ENCODE measurements at regions not wholly inside any gene's neighbourhood (a gene's known extent, or its start where the extent isn't known, plus 50 kb on each side); places are given as distances from the start of the nearest gene placed in this dataset.

GRCh38 chr3:166205158-166205557 is 367.9 kb upstream of the BCHE start:
- Mint-ChIP-seq H3K4me1 (no peaks in the 10 kb centered on the region), H3K27ac (no peak overlapping the region), H3K4me3 (no peak overlapping the region), H3K36me3 (ENCODE audit: low read depth) (no peaks in the 10 kb centered on the region), H3K27me3 (no peaks in the 10 kb centered on the region), H3K9me3 (ENCODE audit: low read depth) (peaks cover 5% of the 10 kb centered on the region)
- intact Hi-C loops (cut with DNase I, micrococcal nuclease) = no loop called here
- ChIA-PET CTCF (no interaction called here), POLR2A (no interaction called here)
- ATAC-seq (no peak), DNase-seq (no peak)

DNA sequence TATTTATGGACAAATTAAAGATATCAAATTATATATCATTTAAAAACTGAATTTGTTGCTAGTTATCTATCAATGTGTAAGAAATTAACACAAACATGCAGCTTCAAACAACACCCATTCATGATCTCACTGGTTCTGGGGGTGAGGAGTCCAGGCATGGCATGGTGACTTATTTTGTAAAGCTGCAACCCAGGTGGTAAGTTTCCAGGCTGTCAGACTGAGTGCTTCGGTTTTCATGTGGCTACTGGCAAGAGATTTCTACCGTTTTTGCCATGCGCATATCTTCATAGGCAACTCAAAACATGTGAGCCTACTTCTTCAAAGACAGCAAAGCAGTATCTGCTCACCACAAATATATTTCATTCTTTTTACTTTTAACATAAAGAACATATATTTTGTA is 364.3 kb upstream of the BCHE start:
- ATAC-seq (no peak), DNase-seq (no peak)
- Mint-ChIP-seq H3K27me3 (no peaks in the 10 kb centered on the region), H3K4me3 (no peak overlapping the region), H3K27ac (no peak overlapping the region), H3K36me3 (ENCODE audit: low read depth) (no peaks in the 10 kb centered on the region), H3K4me1 (no peaks in the 10 kb centered on the region), H3K9me3 (ENCODE audit: low read depth) (peaks cover 5% of the 10 kb centered on the region)
- CTCF ChIA-PET = no interaction called here
- POLR2A ChIA-PET = no interaction called here
- intact Hi-C loops (cut with DNase I, micrococcal nuclease) = no loop called here

DNA sequence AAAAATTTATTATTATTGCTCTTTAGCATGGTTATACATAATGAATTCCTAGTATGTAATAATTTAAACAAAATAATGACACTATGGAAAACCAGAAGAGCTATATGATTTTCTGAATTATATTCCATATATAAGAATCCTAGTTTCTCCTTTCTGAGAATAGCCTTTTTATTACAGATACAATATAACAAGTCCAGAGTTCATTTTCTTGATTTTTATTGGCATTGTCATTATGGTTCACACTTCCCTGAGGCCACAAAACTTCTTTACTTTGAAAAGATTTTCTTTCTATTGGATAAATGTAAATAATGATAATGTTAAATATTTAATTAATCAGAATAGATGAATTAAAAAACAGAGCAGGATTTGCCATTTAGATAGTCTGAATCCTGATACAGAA is 362.3 kb upstream of the BCHE start:
- Mint-ChIP-seq H3K27me3 (no peaks in the 10 kb centered on the region), H3K9me3 (ENCODE audit: low read depth) (peaks cover 5% of the 10 kb centered on the region), H3K27ac (no peak overlapping the region), H3K4me3 (no peak overlapping the region), H3K4me1 (no peaks in the 10 kb centered on the region), H3K36me3 (ENCODE audit: low read depth) (no peaks in the 10 kb centered on the region)
- ChIA-PET CTCF (no interaction called here), POLR2A (no interaction called here)
- intact Hi-C loops (cut with DNase I, micrococcal nuclease) = no loop called here
- DNase-seq = no peak
- ATAC-seq = no peak

DNA sequence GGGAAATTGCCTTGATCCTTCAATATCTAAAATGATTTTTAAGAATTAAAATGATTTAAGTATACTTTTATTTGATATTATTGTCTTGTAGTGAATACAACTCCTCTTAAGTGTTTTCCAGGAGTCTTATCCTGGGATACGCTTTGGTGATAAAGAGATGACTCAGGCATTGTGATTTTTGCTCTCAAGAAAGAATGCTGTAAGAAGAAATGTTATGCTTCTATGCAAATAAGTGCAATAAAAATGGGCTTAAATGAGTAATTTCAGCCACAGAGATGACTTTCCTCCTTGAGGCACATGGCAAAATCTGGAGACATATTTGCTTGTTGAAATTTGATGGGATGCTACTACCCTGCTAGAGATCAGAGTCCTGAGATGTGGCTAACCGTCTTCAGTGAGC is 358.6 kb upstream of the BCHE start:
- Mint-ChIP-seq H3K27me3 (no peaks in the 10 kb centered on the region), H3K36me3 (ENCODE audit: low read depth) (no peaks in the 10 kb centered on the region), H3K27ac (no peak overlapping the region), H3K9me3 (ENCODE audit: low read depth) (peaks cover 5% of the 10 kb centered on the region), H3K4me1 (no peaks in the 10 kb centered on the region), H3K4me3 (no peak overlapping the region)
- ChIA-PET CTCF (no interaction called here), POLR2A (no interaction called here)
- intact Hi-C loops (cut with DNase I, micrococcal nuclease) = no loop called here
- no peak for DNase-seq
- no peak for ATAC-seq

DNA sequence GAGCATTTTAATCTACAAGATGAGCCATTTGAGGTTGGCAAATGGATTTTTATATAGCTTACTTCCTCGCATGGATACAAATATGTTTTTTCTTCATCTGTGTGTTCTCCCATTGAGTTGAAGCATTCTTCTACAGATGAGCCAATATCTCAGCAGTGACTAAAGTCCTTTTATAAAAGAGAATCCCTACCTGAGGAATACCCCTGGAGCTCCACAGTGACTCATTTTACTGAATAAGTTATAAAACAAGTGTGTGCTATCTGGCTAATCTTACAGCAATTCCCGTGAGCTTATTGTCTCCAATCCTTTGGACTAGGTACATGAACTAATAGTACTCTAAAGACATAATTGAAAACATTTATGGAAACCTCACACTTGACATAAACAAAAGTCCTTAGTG is 354.2 kb upstream of the BCHE start:
- POLR2A ChIA-PET = no interaction called here
- Mint-ChIP-seq H3K9me3 (ENCODE audit: low read depth) (peaks cover 8% of the 10 kb centered on the region), H3K4me1 (no peaks in the 10 kb centered on the region), H3K36me3 (ENCODE audit: low read depth) (no peaks in the 10 kb centered on the region), H3K27ac (no peak overlapping the region), H3K4me3 (no peak overlapping the region), H3K27me3 (no peaks in the 10 kb centered on the region)
- intact Hi-C loops (cut with DNase I, micrococcal nuclease) = no loop called here
- CTCF ChIA-PET = no interaction called here
- DNase-seq = no peak
- no peak for ATAC-seq

GRCh38 chr3:166190360-166190759 is 353.1 kb upstream of the BCHE start:
- Mint-ChIP-seq H3K27ac (no peak overlapping the region), H3K4me3 (no peak overlapping the region), H3K27me3 (no peaks in the 10 kb centered on the region), H3K36me3 (ENCODE audit: low read depth) (no peaks in the 10 kb centered on the region), H3K4me1 (no peaks in the 10 kb centered on the region), H3K9me3 (ENCODE audit: low read depth) (peaks cover 15% of the 10 kb centered on the region)
- ChIA-PET POLR2A (no interaction called here), CTCF (no interaction called here)
- DNase-seq (no peak), ATAC-seq (no peak)
- intact Hi-C loops (cut with DNase I, micrococcal nuclease) = no loop called here

DNA sequence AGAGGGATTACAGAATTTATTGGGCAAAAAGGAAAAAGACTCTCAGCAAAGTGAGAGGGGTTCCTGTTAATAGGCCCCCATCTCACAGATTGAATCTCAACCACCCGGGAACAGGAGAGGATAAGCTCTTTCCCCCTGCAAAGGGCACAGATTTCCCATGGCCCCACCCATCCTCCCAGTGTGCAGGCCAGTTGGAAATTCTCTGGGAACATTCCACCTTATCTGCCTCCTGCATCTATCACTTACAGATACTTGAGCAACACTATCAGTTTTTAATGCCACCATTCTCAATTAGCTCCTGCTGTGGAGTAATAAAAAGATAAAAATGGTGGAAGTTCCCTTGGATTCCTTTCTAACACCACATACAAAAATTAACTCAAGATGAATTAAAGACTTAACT is 350.0 kb upstream of the BCHE start:
- POLR2A ChIA-PET = no interaction called here
- CTCF ChIA-PET = no interaction called here
- DNase-seq (no peak), ATAC-seq (no peak)
- no peaks in the 10 kb centered on the region for H3K36me3 Mint-ChIP-seq (ENCODE audit: low read depth)
- H3K27me3 Mint-ChIP-seq = no peaks in the 10 kb centered on the region
- no peak overlapping the region for H3K27ac Mint-ChIP-seq
- peaks cover 13% of the 10 kb centered on the region for H3K9me3 Mint-ChIP-seq (ENCODE audit: low read depth)
- intact Hi-C loops (cut with DNase I, micrococcal nuclease) = no loop called here
- H3K4me1 Mint-ChIP-seq = no peaks in the 10 kb centered on the region
- H3K4me3 Mint-ChIP-seq = no peak overlapping the region

- H3K4me1 Mint-ChIP-seq = no peaks in the 10 kb centered on the region
- ChIA-PET CTCF (no interaction called here), POLR2A (no interaction called here)
- H3K4me3 Mint-ChIP-seq = no peak overlapping the region
- H3K27me3 Mint-ChIP-seq = no peaks in the 10 kb centered on the region
- DNase-seq = no peak
- no peak overlapping the region for H3K27ac Mint-ChIP-seq
- H3K9me3 Mint-ChIP-seq (ENCODE audit: low read depth) = peaks cover 13% of the 10 kb centered on the region
- intact Hi-C loops (cut with DNase I, micrococcal nuclease) = no loop called here
- no peaks in the 10 kb centered on the region for H3K36me3 Mint-ChIP-seq (ENCODE audit: low read depth)
- no peak for ATAC-seq
Observed at GRCh38 chr3:166186003-166186402, 348.8 kb upstream of the BCHE start.

- Mint-ChIP-seq H3K27me3 (no peaks in the 10 kb centered on the region), H3K4me1 (no peaks in the 10 kb centered on the region), H3K9me3 (ENCODE audit: low read depth) (peaks cover 5% of the 10 kb centered on the region), H3K27ac (no peak overlapping the region), H3K4me3 (no peak overlapping the region), H3K36me3 (ENCODE audit: low read depth) (no peaks in the 10 kb centered on the region)
- CTCF ChIA-PET = interaction anchor here (1.4 kb wide), 1 partner anchor 11 kb away, joined by 4 read pairs; no protein-coding TSS in a partner anchor
- ATAC-seq (no peak), DNase-seq (no peak)
- POLR2A ChIA-PET = no interaction called here
- intact Hi-C loops (cut with DNase I, micrococcal nuclease) = no loop called here
Observed at GRCh38 chr3:166177130-166177529, 339.9 kb upstream of the BCHE start.

DNA sequence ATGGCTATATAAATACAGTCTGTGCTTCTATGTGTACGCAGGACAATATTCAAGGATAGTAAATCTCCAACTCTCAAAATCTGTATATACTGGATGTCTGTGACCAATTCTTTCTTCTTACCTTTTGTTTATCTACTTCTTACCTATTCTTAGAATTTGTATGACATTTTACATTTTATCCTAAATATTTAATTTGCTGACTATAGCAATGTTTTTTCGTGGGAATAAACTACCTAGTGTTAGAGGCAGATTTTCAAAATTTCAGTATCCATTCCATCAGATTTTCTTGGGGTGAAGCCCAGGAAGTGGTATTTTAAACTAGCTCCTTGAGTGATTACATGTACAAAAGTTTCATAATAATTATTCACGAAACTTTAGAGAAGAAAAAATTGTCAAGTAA is 334.5 kb upstream of the BCHE start:
- Mint-ChIP-seq H3K4me3 (no peak overlapping the region), H3K9me3 (ENCODE audit: low read depth) (peaks cover 2% of the 10 kb centered on the region), H3K4me1 (no peaks in the 10 kb centered on the region), H3K36me3 (ENCODE audit: low read depth) (no peaks in the 10 kb centered on the region), H3K27me3 (no peaks in the 10 kb centered on the region), H3K27ac (no peak overlapping the region)
- no peak for DNase-seq
- ATAC-seq = no peak
- ChIA-PET POLR2A (no interaction called here), CTCF (no interaction called here)
- intact Hi-C loops (cut with DNase I, micrococcal nuclease) = no loop called here

GRCh38 chr3:166169681-166170080 is 332.5 kb upstream of the BCHE start:
- Mint-ChIP-seq H3K27ac (no peak overlapping the region), H3K4me1 (no peaks in the 10 kb centered on the region), H3K4me3 (no peak overlapping the region), H3K36me3 (ENCODE audit: low read depth) (no peaks in the 10 kb centered on the region), H3K9me3 (ENCODE audit: low read depth) (peaks cover 3% of the 10 kb centered on the region), H3K27me3 (no peaks in the 10 kb centered on the region)
- ChIA-PET POLR2A (no interaction called here), CTCF (no interaction called here)
- ATAC-seq = no peak
- intact Hi-C loops (cut with DNase I, micrococcal nuclease) = no loop called here
- DNase-seq = no peak

DNA sequence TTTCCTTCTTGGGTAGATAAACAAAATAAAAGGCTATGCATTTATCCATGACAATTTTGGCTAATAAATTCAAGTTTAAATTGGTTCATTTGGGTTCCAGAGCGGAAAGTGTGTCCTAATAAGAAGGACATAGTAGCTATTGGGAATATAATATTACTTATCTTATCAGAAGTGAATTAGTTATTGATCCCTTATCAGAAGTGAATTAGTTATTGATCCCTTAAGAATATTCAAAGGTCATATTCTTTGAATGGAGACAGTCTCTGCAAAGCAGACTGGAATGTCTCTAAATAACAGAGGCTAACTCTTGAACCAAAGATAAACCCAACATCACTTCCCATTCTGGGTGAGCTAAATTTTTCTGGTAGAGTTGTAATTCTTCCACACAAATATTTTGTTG is 290.7 kb upstream of the BCHE start:
- ChIA-PET POLR2A (no interaction called here), CTCF (no interaction called here)
- no peak for ATAC-seq
- H3K36me3 Mint-ChIP-seq (ENCODE audit: low read depth) = no peaks in the 10 kb centered on the region
- no peak overlapping the region for H3K27ac Mint-ChIP-seq
- no peaks in the 10 kb centered on the region for H3K27me3 Mint-ChIP-seq
- no peaks in the 10 kb centered on the region for H3K4me1 Mint-ChIP-seq
- H3K9me3 Mint-ChIP-seq (ENCODE audit: low read depth) = peaks cover 23% of the 10 kb centered on the region
- DNase-seq = no peak
- H3K4me3 Mint-ChIP-seq = no peak overlapping the region
- intact Hi-C loops (cut with DNase I, micrococcal nuclease) = no loop called here

DNA sequence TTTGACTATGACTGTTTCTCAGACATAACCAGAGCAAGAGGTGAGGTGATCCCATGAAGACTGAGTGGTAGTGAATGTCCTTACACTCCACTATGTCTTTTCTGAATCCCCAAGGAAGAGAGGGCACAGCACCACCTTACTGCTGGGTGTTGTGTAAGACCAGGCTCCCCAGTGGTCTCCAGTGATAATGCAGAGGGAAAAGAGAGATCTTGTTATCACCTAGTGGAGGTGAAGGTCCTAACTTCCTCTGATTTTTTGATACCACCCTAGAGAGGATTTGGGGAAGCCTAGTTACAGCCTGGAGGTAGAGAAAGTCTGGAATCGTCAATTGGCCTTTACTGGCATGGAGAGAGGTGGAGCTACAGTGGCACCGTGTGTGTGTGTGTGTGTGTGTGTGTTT is 288.0 kb upstream of the BCHE start:
- CTCF ChIA-PET = no interaction called here
- Mint-ChIP-seq H3K27me3 (no peaks in the 10 kb centered on the region), H3K27ac (no peak overlapping the region), H3K36me3 (ENCODE audit: low read depth) (no peaks in the 10 kb centered on the region), H3K9me3 (ENCODE audit: low read depth) (peaks cover 13% of the 10 kb centered on the region), H3K4me1 (no peaks in the 10 kb centered on the region), H3K4me3 (no peak overlapping the region)
- POLR2A ChIA-PET = interaction anchor here (0.6 kb wide), 1 partner anchor 319 kb away, joined by 3 read pairs; no protein-coding TSS in a partner anchor
- DNase-seq = no peak
- ATAC-seq = no peak
- intact Hi-C loops (cut with DNase I, micrococcal nuclease) = no loop called here

Measured in activated CD4-positive, alpha-beta T cell treated with anti-CD3 and anti-CD28 coated beads for 36 hours (primary cell).